Dermis microvascular lymphatic vessel endothelial cell (primary cell): ENCODE measurements at regions not wholly inside any gene's neighbourhood (a gene's known extent, or its start where the extent isn't known, plus 50 kb on each side); places are given as distances from the start of the nearest gene placed in this dataset.

ENCODE experiments used
- DNase-seq, 2 donors: peaks; one replicate each; pipeline versions ENCODE4 v3.0.0 to v3.0.0-alpha.2; 2010; ENCODE audit warnings: low read depth in 2 of 2

GRCh38 chr13:33515146-33515545 is 229.6 kb upstream of the STARD13 start:
- DNase-seq, result no peak

GRCh38 chr13:33518452-33518851 is 232.9 kb upstream of the STARD13 start:
- no peak for DNase-seq

- no peak for DNase-seq
Observed at GRCh38 chr13:33519561-33520467, 234.3 kb upstream of the STARD13 start.

- no peak for DNase-seq
Observed at GRCh38 chr13:33520468-33520839, 234.9 kb upstream of the STARD13 start.

- DNase-seq, result peak in 1 of 2 donors; percentile 39
Observed at GRCh38 chr13:33524086-33524485, 238.5 kb upstream of the STARD13 start.

GRCh38 chr13:33525763-33526162 is 240.2 kb upstream of the STARD13 start:
- DNase-seq, result no peak

GRCh38 chr13:33526718-33527117 is 241.2 kb upstream of the STARD13 start:
- no peak for DNase-seq

GRCh38 chr13:33528896-33529295 is 243.3 kb upstream of the STARD13 start:
- DNase-seq, result no peak

GRCh38 chr13:33531484-33531883 is 245.9 kb upstream of the STARD13 start:
- no peak for DNase-seq

GRCh38 chr13:33535061-33535460 is 249.5 kb upstream of the STARD13 start:
- DNase-seq, result no peak

GRCh38 chr13:33536601-33537000 is 251.0 kb upstream of the STARD13 start:
- DNase-seq, result no peak

- DNase-seq, result peak in 1 of 2 donors; percentile 47
Observed at GRCh38 chr13:33537026-33537425, 251.5 kb upstream of the STARD13 start.

- no peak for DNase-seq
Observed at GRCh38 chr13:33537676-33538075, 252.1 kb upstream of the STARD13 start.

GRCh38 chr13:33541456-33541855 is 255.9 kb upstream of the STARD13 start:
- no peak for DNase-seq

- no peak for DNase-seq
Observed at GRCh38 chr13:33541962-33542308, 256.4 kb upstream of the STARD13 start.

- peak; percentile 100 for DNase-seq
Observed at GRCh38 chr13:33542309-33543088, 256.9 kb upstream of the STARD13 start.

GRCh38 chr13:33543089-33543459 is 257.5 kb upstream of the STARD13 start:
- no peak for DNase-seq

GRCh38 chr13:33543631-33544265 is 258.2 kb upstream of the STARD13 start:
- DNase-seq, result no peak

GRCh38 chr13:33544308-33544707 is 258.8 kb upstream of the STARD13 start:
- DNase-seq, result no peak

- DNase-seq, result no peak
Observed at GRCh38 chr13:33545492-33545891, 259.9 kb upstream of the STARD13 start.

- DNase-seq, result no peak
Observed at GRCh38 chr13:33547035-33547434, 261.5 kb upstream of the STARD13 start.

GRCh38 chr13:33548069-33548468 is 262.5 kb upstream of the STARD13 start:
- no peak for DNase-seq
